ENCODE measurements at regions not wholly inside any gene's neighbourhood (a gene's known extent, or its start where the extent isn't known, plus 50 kb on each side); places are given as distances from the start of the nearest gene placed in this dataset.
"Not testable (repeated sequence)": the region's sequence is repeated elsewhere in the genome, so short reads cannot be mapped to it uniquely, and the experiment has no call there.

GRCh38 chr2:71922499-71923142, 225.0 kb downstream of the CYP26B1 start:
- no peak for DNase-seq (ENCODE audit: low read depth)

- DNase-seq (ENCODE audit: low read depth) = no peak
Measured at GRCh38 chr2:71922091-71922490, 225.6 kb downstream of the CYP26B1 start.

- DNase-seq (ENCODE audit: low read depth) = not testable (repeated sequence)
Measured at GRCh38 chr2:71920819-71921218, 226.8 kb downstream of the CYP26B1 start.

- DNase-seq (ENCODE audit: low read depth) = peak; percentile 32
Measured at GRCh38 chr2:71919708-71920107, 228.0 kb downstream of the CYP26B1 start.

- DNase-seq (ENCODE audit: low read depth) = no peak
Measured at GRCh38 chr2:71910277-71910676, 237.4 kb downstream of the CYP26B1 start.

GRCh38 chr2:71908798-71909197, 238.9 kb downstream of the CYP26B1 start:
- DNase-seq (ENCODE audit: low read depth) = no peak

- no peak for DNase-seq (ENCODE audit: low read depth)
Measured at GRCh38 chr2:71907503-71907902, 240.2 kb downstream of the CYP26B1 start.

GRCh38 chr2:71906357-71906973, 241.2 kb downstream of the CYP26B1 start:
- no peak for DNase-seq (ENCODE audit: low read depth)

GRCh38 chr2:71905205-71905604, 242.5 kb downstream of the CYP26B1 start:
- no peak for DNase-seq (ENCODE audit: low read depth)

GRCh38 chr2:71903841-71904240, 243.8 kb downstream of the CYP26B1 start:
- no peak for DNase-seq (ENCODE audit: low read depth)

GRCh38 chr2:71901466-71901865, 246.2 kb downstream of the CYP26B1 start:
- DNase-seq (ENCODE audit: low read depth) = no peak

GRCh38 chr2:71898851-71899681, 248.6 kb downstream of the CYP26B1 start:
- no peak for DNase-seq (ENCODE audit: low read depth)

- no peak for DNase-seq (ENCODE audit: low read depth)
Measured at GRCh38 chr2:71898375-71898774, 249.3 kb downstream of the CYP26B1 start.

GRCh38 chr2:71897836-71898235, 249.8 kb downstream of the CYP26B1 start:
- no peak for DNase-seq (ENCODE audit: low read depth)

- DNase-seq (ENCODE audit: low read depth) = no peak
Measured at GRCh38 chr2:71897137-71897480, 250.6 kb downstream of the CYP26B1 start.

- no peak for DNase-seq (ENCODE audit: low read depth)
Measured at GRCh38 chr2:71896385-71897136, 251.1 kb downstream of the CYP26B1 start.

- DNase-seq (ENCODE audit: low read depth) = no peak
Measured at GRCh38 chr2:71895320-71896161, 252.1 kb downstream of the CYP26B1 start.

- no peak for DNase-seq (ENCODE audit: low read depth)
Measured at GRCh38 chr2:71894261-71894660, 253.4 kb downstream of the CYP26B1 start.

- DNase-seq (ENCODE audit: low read depth) = no peak
Measured at GRCh38 chr2:71893646-71894045, 254.0 kb downstream of the CYP26B1 start.

- DNase-seq (ENCODE audit: low read depth) = no peak
Measured at GRCh38 chr2:71892896-71893295, 254.8 kb downstream of the CYP26B1 start.

GRCh38 chr2:71892423-71892730, 255.3 kb downstream of the CYP26B1 start:
- DNase-seq (ENCODE audit: low read depth) = no peak

Measured in HS-5 (cell line).